GM18868 (cell line): ENCODE measurements at regions not wholly inside any gene's neighbourhood (a gene's known extent, or its start where the extent isn't known, plus 50 kb on each side); places are given as distances from the start of the nearest gene placed in this dataset.
"Not testable (repeated sequence)": the region's sequence is repeated elsewhere in the genome, so short reads cannot be mapped to it uniquely, and the experiment has no call there.

Experiments used
- ATAC-seq: cut with Tn5 transposase; IDR thresholded peaks from one replicate; pipeline ENCODE4 v1.9.1; 2021; ENCODE audit warnings: mild to moderate bottlenecking, moderate library complexity; ENCODE audit not compliant: unreplicated experiment

DNA sequence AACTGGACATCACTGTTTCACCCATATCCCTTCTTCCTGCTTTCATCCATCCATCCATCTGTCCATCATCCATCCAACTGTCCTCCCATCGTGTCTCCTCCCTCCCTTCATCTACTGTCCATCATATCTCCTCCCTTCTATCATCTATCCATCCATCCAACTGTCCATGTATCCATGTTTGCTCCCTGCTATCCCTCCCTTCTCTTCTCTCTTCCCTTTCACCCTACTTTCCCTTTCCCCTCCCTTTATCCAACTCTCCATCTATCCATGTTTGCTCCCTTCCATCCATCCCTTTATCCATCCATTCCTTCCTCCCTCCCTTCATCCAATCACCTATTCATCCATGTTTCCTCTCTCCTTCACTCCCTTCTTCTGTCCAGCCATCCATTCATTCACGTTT is 92.6 kb upstream of the CTBP2 start:
- ATAC-seq = no peak

DNA sequence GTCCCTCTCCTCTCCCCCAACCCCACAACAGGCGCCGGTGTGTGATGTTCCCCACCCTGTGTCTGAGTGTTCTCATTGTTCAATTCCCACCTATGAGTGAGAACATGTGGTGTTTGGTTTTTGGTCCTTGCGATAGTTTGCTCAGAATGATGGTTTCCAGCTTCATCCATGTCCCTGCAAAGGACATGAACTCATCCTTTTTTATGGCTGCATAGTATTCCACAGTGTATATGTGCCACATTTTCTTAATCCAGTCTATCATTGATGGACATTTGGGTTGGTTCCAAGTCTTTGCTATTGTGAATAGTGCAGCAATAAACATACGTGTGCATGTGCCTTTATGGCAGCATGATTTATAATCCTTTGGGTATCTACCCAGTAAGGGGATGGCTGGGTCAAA is 90.5 kb upstream of the CTBP2 start:
- ATAC-seq = not testable (repeated sequence)

DNA sequence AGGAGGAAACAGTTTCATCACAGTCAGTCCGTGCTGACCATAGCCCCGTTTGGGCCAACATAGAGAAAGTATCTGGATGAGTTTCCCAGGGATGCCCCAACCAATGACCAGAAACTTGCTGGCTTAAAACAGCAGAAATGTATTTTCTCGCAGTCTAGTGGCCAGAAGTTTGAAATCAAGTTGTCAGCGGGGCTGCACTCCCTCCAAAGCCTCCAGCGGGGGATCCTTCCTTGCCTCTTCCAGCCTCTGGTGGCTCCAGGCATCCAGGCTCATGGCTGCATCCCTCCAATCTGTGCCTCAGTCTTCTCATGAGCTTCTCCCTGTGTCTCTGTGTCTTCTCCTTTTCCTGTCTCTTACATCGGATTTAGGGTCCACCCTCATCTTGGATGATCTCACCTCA is 89.6 kb upstream of the CTBP2 start:
- no peak for ATAC-seq

GRCh38 chr10:125248489-125248888 is 88.1 kb upstream of the CTBP2 start:
- ATAC-seq = no peak

DNA sequence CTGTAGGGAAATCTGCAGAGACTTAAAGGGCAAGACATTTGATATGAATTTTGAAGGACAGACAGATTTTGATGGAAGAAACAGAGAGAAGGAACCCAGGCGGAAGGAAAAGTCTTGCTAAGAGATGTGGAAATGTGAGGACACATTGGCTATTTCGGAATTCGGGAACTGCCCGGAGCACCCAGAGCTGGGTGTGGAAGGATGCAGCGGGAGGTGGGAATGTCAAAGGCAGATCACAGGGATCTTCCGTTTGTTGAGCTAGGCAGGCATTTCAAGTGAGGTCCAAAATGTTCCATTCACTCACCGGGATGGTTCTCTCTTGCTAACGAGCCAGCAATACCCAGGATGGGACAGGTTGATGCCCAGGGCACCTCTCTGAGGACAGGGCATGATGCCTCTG is 87.2 kb upstream of the CTBP2 start:
- no peak for ATAC-seq

- ATAC-seq = no peak
These were observed 83.3 kb upstream of the CTBP2 start for GRCh38 chr10:125243532-125244253.

GRCh38 chr10:125238682-125239081 is 78.3 kb upstream of the CTBP2 start:
- no peak for ATAC-seq

GRCh38 chr10:125236091-125236490 is 75.7 kb upstream of the CTBP2 start:
- ATAC-seq = no peak

DNA sequence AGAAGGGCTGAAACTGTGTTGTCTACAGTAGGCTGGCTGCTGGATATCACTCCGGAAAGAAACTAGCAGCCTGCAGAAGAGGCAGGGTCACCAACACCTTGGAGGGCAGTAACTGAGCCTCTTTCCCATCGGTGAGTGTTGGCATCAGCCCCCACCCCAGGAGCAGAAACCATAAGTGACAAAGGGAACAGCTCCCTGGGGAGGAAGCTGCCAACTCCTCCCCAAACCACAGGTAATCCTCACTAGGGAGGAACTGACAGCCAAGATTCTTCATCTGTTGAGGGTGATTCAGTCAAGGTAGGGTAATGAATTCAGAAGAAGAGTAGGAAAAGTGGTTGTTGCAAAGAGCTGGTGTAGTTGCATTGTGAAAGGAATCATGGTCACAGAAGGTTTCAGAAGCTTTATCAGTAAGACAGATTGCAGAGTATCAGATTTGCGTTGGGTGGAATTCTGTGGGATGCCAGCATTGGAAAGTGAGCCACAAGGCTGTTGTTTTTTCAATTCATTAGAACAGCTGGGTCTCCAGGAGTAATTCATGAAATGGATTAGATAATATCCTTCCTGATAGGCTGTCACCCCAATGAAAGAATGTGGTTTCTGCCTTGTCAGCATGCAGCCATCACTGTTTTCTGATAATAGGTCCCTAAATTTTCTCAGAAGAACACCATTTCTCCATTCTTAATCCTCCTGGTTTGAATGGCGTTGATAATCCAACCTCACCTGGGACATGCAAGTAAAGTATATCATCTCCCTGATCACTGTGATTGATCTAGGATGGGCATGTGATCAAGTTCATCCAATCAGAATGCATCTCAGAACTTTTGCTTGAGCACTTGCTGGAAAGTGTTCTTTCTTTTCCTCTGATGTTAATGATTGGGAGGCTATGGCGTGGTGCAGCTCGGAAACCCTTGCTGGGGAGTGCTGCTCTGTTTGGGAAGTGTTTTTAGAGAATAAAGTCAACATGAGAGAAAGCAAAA is 75.0 kb upstream of the CTBP2 start:
- no peak for ATAC-seq

DNA sequence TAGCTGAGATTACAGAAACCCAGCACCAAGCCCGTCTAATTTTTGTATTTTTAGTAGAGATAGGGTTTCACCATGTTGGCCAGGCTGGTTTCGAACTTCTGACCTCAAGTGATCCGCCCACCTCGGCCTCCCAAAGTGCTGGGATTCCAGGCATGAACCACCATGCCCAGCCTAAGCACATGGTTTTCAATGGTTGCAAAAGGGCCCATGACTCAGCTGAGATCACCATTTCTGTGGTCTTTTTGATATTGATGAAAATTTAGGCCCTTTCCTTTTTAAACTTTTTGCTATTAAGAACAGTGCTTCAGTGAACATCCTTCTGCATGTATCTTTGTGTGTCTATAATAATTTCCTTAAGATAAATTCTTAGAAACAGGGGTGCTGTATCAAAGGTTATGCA is 74.2 kb upstream of the CTBP2 start:
- ATAC-seq = not testable (repeated sequence)

- no peak for ATAC-seq
These were observed 73.4 kb upstream of the CTBP2 start for GRCh38 chr10:125233726-125234125.

- no peak for ATAC-seq
These were observed 72.5 kb upstream of the CTBP2 start for GRCh38 chr10:125232841-125233240.

DNA sequence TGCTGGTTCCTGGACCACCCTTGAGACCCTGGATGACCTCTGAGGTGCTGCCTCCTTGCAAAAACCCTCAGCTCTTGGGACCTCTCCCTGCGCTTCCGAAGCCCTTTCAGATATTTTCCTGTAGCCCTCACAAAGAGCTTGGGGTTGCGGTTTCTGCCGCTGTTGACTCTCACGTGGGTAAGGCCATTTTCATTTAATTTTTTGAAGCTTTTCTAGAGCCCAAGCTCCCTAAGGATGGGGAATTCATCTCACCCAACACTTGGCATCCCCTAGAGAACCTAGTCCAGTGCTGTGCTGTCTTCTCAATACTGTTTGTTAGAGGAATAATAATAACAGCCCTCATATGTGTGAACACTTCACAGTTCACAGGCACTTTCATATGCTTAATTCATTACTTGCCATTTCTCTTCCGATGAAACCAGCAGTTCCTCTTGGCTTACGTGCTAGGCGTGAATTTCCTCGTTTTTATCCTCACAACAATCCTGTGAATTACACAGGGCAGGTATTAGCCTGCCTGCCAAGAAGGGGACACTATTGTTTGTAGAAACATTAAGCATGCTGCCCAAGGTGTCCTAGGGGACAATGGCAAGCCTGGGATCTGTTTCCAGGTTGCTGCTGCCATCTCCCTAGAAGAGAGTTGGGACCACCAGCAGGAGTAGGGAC is 71.6 kb upstream of the CTBP2 start:
- no peak for ATAC-seq

GRCh38 chr10:125231116-125231812 is 70.9 kb upstream of the CTBP2 start:
- ATAC-seq = no peak

DNA sequence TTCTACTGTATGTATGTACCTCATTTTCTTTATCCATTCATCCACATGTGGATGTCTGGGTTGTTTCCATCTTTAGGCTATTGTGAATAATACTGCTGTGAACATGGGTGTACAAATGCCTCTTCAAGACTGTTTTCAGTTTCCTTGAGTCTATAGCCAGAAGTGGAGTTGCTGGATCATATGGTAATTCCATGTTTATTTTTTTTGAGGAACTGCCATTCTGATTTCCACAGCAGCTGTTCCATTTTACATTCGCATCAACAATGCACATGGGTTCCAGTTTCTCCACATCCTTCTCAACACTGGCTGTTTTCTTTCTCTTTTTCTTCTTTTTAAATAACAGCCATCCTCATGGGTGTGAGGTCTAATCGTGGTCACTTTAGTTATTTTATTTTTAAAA is 69.9 kb upstream of the CTBP2 start:
- no peak for ATAC-seq

- not testable (repeated sequence) for ATAC-seq
These were observed 68.0 kb upstream of the CTBP2 start for GRCh38 chr10:125228245-125228940.

DNA sequence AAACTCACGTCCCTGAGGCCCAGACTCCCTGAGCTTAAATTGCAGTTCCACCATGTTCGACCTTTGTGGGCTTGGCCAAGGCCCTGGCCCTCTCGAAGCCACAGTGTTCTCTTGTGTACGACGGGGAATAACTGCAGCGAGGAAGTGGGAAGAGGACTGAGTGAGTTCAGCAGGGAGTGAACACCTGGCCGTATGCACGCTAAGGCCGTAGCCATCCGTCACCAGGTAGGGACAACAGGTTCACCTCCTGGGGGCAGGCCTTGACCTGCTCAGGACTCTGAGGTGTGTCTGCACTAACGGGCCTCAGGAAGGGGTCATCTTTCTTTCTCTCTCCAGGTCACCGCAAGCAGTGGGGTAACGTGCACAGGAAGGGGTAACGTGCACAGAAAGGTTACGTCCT is 67.2 kb upstream of the CTBP2 start:
- ATAC-seq = no peak

GRCh38 chr10:125226823-125227222 is 66.5 kb upstream of the CTBP2 start:
- no peak for ATAC-seq

DNA sequence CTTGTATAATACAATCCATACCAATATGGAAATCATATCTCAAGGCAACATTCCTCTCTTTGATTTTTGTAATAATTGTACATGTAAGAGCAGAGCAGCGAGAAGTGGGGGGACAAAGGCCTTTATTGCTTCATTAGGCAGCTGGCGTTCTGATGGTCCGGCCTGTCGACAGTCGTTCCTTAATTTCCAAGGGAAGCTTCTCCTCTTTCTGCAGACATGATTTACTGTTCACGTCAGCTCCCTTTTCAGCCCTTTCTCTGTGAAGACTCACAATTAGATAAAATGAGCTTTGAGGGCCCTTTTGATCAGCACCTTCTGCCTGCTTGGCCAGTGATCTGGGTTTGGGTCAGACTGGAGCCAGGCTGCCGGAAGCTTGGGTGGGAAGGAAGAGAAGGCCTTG is 65.6 kb upstream of the CTBP2 start:
- ATAC-seq = no peak

DNA sequence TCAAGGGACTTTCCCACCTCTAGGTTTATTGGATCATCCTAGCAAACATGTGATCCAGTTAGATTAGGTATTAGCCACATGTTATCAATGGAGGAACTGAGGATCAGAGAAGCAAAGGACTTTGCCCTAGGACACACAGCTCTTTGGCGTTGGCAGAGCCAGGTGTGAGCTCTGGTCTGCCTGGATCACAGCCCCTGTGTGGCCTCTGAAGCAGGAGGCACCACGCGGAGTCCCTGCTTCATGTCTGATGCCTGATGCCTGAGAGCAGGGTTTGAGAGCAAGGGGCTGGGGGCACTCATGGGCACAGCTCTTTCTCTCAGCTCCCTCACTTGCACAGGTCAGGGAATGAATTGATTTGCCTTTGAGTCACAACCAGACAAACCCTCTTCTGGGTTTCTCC is 64.7 kb upstream of the CTBP2 start:
- no peak for ATAC-seq
